GM18508 (cell line): ENCODE measurements at regions not wholly inside any gene's neighbourhood (a gene's known extent, or its start where the extent isn't known, plus 50 kb on each side); places are given as distances from the start of the nearest gene placed in this dataset.
"Not testable (repeated sequence)": the region's sequence is repeated elsewhere in the genome, so short reads cannot be mapped to it uniquely, and the experiment has no call there.

ENCODE experiments used
- ATAC-seq: cut with Tn5 transposase; IDR thresholded peaks from one replicate; pipeline ENCODE4 v1.9.1; 2021; ENCODE audit warnings: moderate number of reproducible peaks; ENCODE audit not compliant: insufficient read depth, unreplicated experiment

DNA sequence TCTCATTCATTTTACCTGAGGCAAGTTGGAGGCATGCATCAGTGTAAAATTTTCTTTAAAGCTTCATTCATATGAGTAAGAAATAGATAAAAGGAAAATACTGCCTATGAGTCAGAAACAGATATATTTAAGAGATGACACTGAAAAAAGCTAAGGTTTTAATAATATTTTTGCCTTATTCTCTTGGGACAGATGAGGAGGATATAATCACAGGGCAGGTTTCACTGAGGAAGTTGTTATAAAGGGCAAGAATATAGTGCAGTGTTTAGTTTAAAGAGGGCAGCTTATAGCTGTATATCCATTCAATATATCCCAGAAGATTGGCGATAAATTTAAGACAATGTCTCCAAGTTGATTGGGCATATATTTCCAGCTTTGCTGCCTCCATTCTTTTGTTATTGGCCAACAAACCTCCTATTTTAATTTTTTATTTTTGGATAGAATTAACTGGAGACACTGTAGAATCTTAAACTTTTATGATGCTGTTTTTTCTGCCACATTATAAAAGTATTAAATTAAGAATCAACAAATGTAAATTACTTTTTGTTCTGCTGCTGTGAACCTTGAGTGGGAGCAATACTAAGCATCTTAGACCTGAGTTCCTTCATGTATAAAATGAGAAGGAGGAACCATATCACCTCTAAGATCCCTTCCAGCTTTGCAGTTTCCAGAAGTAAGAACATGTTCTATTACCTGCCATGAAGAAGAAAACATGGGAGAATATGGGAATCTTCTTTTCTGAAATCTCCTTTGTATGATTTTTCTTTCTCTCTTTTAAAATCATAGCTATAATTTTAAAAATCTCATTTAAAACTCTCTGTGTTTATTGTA, 171.6 kb downstream of the S1PR1 start:
- peak; percentile 1 for ATAC-seq

DNA sequence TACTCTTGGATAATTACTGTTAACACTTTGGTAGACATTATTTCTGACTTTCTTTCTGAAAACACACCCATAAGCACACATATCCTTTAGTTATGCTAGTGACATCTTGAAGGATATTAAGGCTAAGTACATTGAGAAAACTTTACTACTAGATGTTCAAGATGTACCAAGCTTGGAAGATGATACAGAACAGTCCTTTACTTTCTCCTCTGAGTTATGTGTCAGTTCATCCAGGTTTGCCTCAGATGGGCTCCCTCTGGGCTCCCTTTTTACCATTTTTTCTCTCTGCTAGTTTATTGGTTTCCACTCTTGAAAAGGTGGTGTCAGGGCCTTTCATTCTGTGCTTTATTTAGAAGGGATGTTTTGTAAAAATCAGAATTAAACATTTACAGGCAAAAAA, 172.3 kb downstream of the S1PR1 start:
- ATAC-seq, result no peak

DNA sequence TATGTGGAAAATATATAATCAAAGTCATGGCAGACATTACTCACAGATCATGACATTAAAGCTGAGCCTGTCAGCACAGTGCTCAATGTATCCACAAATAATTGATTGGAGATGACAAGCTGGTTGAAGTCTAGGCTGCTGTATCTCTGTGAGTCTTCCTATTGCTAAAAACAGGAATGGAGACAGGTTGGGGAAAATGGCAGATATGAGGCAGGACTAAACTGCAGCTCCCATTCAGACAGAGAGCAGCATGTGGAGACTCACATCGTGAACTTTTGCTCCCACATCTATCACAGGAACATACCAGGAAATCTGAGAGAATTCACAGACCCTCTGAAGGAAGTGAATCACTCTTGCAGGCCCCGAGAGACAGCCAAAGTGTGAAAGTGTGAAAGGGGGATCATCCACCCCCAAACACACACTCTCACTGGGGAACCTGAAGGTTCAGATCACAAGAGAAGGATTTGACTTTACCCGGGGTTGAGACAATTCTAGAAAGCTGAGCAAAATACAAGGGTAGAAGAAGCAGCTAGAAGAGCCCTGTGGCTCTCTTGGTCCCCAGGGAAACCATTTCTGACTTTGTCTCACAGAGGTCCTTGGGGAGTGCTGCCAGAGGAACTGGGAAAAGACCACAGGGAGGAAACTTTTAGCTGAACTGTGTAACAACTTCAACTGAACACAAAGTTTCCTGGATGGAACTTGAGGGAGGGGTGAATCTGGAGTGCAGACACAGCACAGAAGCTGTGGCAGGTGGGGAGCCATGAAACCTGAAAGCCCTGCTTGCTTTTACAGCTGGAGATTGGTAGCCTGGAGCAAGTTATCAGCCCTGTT, 173.4 kb downstream of the S1PR1 start:
- peak; percentile 32 for ATAC-seq

DNA sequence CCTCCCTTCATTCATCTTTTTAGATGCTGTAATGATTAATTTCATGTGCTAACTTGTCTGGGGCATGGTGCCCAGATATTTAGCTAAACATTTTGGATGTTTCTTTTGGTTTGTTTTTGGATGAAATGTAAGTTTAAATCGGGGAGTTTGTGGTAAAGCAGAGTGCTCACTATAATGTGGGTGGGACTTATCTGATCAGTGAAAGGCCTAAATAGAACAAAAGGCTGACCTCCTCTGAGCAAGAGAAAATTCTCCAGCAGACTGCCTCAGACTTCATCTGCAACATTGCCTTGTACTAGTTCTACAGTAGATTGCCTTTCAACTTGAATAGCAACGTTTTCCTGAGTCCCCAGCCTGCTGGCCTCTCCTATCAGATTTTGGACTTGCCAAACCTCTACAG, 183.6 kb downstream of the S1PR1 start:
- ATAC-seq, result no peak

DNA sequence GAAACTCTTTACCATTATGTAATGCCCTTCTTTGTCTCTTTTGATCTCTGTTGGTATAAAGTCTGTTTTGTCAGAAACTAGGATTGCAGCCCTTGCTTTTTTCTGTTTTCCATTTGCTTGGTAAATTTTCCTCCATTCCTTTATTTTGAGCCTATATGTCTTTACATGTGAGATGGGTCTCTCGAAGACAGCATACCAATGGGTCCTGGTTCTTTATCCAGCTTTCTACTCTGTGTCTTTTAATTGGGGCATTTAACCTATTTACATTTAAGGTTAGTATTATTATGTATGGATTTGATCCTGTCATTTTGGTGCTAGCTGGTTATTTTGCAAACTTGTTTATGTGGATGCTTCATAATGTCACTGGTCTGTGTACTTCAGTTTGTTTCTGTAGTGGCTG, 191.3 kb downstream of the S1PR1 start:
- ATAC-seq, result not testable (repeated sequence)

- no peak for ATAC-seq
These were observed 191.7 kb downstream of the S1PR1 start for GRCh38 chr1:101428562-101428961.

DNA sequence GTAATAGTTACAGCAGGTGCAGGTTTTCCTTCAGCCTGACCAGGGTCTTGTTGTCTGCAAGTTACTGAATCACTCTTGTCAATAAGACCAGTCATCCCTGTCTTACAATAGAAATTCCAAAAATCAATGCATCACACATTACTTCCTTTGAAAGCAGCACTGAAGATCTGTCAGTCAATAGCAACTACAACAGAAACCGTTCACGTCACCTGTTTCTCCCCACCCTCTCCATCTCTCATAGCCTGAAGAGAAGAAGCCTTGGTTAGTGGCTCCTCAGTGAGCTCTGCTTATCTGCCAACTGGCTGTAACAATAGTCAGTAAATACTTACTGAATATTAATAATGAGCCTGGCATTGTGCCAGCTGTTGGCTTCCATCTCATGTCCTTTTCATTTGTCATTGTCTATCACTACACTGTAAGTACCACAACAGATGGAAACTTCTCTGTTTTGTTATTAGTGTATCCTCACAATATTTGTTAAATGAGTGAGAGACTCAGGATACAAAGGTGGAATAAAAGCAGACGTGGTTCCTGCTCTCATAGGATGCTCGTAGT, 195.2 kb downstream of the S1PR1 start:
- ATAC-seq, result no peak

DNA sequence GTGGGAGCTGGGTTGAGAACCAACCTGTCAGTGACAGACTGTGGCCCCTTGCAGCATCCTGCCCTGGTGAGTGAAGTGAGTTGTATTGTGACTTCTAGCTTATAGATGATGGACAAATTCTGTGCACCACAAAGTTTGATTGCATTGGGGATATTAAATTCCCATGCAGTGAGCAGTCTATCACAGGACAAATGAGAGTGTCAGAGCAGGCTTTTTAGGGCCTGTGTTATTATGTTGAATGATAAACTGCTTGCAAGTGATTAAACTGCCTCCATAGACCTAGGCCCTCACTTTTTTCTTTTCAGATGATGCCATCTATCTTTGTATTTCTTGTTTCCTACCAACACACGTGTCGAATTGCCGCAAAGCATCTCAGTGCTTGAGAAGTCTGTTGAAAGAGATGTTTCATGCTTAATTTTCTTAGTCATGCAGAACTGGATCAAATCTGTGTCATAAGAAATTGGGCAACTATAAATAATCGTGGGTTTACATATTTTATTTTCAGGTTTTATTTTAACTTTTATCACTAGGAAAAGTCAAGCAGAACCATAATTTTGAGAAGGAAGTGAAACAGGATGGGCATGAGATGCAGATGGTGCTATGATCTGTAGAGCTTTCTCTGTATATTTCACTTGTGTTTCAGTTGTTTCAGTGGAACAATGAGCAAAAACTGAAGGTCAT, 199.2 kb downstream of the S1PR1 start:
- ATAC-seq, result peak; percentile 61

DNA sequence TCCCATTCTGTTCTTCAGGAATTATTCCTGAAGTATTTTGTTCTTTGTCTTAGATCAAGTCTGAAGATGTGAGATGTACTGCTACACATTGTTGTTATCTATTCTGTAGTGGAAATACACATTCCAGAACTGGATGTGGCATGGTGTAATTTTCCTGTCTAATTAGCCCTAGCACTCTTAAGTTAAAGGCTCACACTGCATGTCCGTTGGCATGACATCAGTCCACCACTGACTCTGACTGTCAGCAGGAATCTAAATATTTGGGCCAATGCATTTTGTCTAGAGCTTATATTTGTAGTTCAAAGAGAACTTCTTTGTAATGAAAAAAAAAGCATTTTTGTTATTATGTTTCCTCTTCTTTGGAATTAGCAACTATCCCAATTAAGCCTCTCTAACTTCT, 201.0 kb downstream of the S1PR1 start:
- no peak for ATAC-seq

DNA sequence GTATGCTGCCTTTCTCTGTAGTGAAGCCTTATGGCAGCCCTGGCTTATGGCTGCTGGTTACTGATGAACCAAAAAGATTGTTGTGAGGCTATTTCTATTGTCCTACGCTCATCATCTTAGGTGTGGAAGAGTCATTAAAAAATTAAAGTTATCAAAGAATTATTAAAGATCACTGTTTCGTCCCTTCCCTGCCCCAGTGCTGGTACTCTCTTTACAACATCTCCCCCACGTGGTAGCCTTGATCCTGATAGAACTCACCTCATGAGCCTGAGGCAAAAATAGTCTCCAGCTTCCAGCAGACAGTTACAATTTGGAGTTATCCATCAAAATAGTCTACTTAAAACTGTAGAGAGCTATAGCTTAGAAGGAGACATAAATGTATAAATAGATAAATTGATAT, 201.5 kb downstream of the S1PR1 start:
- ATAC-seq, result peak; percentile 36

- ATAC-seq, result no peak
These were observed 203.7 kb downstream of the S1PR1 start for GRCh38 chr1:101440485-101440884.

DNA sequence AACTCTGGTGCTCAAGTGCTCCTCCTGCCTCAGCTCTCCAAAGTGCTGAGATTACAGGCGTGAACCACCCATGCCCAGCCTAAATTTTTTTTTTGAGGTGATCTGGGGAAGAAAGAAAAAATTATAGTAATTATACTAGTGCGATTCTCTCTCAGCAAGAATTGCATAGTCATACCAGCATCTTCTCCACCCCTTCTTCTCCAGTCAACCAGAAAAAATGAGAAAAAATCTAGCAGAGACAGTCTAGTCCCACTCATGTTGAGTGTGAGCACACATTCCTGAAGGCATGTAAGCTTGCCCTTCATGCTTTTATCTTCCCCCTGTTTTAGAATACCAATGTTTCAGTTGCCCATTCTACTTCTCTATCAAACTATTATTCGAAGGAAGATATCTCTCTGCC, 207.6 kb downstream of the S1PR1 start:
- ATAC-seq, result no peak

GRCh38 chr1:101444873-101445618, 208.2 kb downstream of the S1PR1 start:
- ATAC-seq, result no peak

DNA sequence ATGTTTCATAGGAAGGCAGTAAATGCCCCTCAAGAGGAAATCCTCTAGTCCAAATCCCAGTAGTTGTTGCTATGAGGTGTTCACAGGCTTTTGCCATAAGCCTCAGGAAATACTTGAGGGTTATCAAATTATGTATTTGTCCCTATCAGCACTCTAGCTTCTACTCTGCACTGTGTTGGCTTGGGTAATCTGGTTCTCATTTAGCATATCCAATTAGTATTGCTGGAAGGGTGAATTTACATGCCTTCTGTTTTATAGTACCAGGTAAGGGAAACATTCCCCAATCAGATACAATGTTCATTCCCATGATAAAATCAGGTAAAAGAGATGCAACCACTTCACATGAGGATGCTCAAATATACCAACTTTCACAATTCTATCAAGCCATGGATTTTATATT, 211.2 kb downstream of the S1PR1 start:
- no peak for ATAC-seq

DNA sequence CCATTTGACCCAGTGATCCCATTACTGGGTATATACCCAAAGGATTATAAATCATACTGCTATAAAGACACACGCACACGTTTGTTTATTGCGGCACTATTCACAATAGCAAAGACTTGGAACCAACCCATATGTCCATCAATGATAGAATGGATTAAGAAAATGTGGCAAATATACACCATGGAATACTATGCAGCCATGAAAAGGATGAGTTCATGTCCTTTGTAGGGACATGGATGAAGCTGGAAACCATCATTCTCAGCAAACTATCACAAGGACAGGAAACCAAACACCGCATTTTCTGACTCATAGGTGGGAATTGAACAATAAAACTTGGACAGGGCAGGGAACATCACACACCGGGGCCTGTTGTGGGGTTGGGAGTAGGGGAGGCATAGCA, 213.9 kb downstream of the S1PR1 start:
- not testable (repeated sequence) for ATAC-seq

GRCh38 chr1:101451888-101452287, 215.1 kb downstream of the S1PR1 start:
- peak; percentile 71 for ATAC-seq

- ATAC-seq, result no peak
These were observed 216.0 kb downstream of the S1PR1 start for GRCh38 chr1:101452825-101453224.

- no peak for ATAC-seq
These were observed 217.0 kb downstream of the S1PR1 start for GRCh38 chr1:101453844-101454243.

GRCh38 chr1:101455166-101455565, 218.3 kb downstream of the S1PR1 start:
- ATAC-seq, result no peak

- no peak for ATAC-seq
These were observed 223.9 kb downstream of the S1PR1 start for GRCh38 chr1:101460739-101461138.
